ENCODE measurements at regions not wholly inside any gene's neighbourhood (a gene's known extent, or its start where the extent isn't known, plus 50 kb on each side); places are given as distances from the start of the nearest gene placed in this dataset.

DNA sequence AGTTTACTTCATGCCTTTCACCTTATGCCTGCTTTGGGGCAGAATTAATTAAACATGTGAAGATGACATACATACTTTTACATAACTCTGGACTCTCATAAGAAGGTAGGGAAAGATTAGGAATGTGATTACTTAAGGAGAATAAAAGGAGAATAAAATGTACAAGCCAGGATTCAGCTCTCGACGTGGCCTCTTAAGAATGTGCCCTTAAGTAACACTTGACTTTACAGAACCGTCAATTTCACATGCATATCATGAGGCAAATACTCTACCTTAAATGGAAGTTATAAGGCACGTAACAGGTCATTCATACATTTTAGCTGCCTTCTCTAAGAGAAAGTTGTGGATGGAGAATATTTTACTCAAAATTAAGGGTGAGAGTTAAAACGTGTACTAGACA, 263.7 kb upstream of the LMCD1 start:
- RAD21 ChIA-PET (ENCODE audit: unreplicated experiment) = interaction anchor here (0.8 kb wide), 1 partner anchor 179 kb away, joined by 3 read pairs; no protein-coding TSS in a partner anchor
- H3K27me3 ChIP-seq (replicated peaks in 1 of 2; ENCODE audit: control insufficient read depth in 2 of 2, insufficient read depth in 2 of 2, low read length in 1 of 2) = no peaks in the 10 kb centered on the region
- H3K36me3 ChIP-seq (ENCODE audit: control insufficient read depth in 2 of 2, insufficient read depth in 2 of 2, low read length in 1 of 2) = no peaks in the 10 kb centered on the region
- no peak overlapping the region for H3K27ac ChIP-seq (ENCODE audit: control insufficient read depth, insufficient read depth)
- H3K4me2 ChIP-seq (ENCODE audit: control insufficient read depth, insufficient read depth) = no peak overlapping the region
- SMC1A ChIA-PET (ENCODE audit: uncharacterized antibody, unreplicated experiment) = interaction anchor here (3.3 kb wide), 1 partner anchor 179 kb away, joined by 17 read pairs; no protein-coding TSS in a partner anchor
- no peaks in the 10 kb centered on the region for H3K79me2 ChIP-seq (ENCODE audit: control insufficient read depth, insufficient read depth, low read length)
- in situ Hi-C loops (cut with MboI) (no loop called here), intact Hi-C loops (cut with micrococcal nuclease; ENCODE audit: unreplicated experiment) (no loop called here)
- no peak for DNase-seq (ENCODE audit: low read depth, low spot score)
- WGBS (ENCODE audit: insufficient coverage, insufficient replicate concordance, low lambda C conversion rate, missing lambda C conversion rate) = 3% methylated on average over 5 of the region's 5 CpGs
- CTCF ChIA-PET = interaction anchor here (0.6 to 3.3 kb wide), 6 partner anchors 10 to 1695 kb away, joined by 3 to 19 read pairs (median 6); no protein-coding TSS in a partner anchor
- H3K9me3 ChIP-seq (replicated peaks; ENCODE audit: control insufficient read depth, insufficient read depth, low read length) = no peaks in the 10 kb centered on the region
- no peak overlapping the region for H2AFZ ChIP-seq (ENCODE audit: control insufficient read depth, low read depth, low read length)
- H3K9ac ChIP-seq (ENCODE audit: control insufficient read depth, insufficient read depth, low read length) = no peak overlapping the region
- no peak for FAIRE-seq
- POLR2A ChIA-PET = no interaction called here
- no TSS peak for BruUV-seq (replicated peaks)
- no peaks in the 10 kb centered on the region for H3K4me1 ChIP-seq (ENCODE audit: control insufficient read depth, insufficient read depth, low read length)
- ATAC-seq = no peak
- H3K4me3 ChIP-seq = no peak overlapping the region
- TF ChIP-seq RBBP5 (conservative IDR thresholded peaks at IDR 0.05) (no peak), SUZ12 (IDR thresholded peaks at IDR 0.05; ENCODE audit: unreplicated experiment) (no peak), STAT1 (conservative IDR thresholded peaks at IDR 0.05) (no peak), JUNB (IDR thresholded peaks at IDR 0.05) (no peak), HDGF (IDR thresholded peaks at IDR 0.05) (no peak), SMC3 (IDR thresholded peaks at IDR 0.05; ENCODE audit: borderline replicate concordance, low read length) (no peak)
- TF ChIP-seq, protein P1, sequence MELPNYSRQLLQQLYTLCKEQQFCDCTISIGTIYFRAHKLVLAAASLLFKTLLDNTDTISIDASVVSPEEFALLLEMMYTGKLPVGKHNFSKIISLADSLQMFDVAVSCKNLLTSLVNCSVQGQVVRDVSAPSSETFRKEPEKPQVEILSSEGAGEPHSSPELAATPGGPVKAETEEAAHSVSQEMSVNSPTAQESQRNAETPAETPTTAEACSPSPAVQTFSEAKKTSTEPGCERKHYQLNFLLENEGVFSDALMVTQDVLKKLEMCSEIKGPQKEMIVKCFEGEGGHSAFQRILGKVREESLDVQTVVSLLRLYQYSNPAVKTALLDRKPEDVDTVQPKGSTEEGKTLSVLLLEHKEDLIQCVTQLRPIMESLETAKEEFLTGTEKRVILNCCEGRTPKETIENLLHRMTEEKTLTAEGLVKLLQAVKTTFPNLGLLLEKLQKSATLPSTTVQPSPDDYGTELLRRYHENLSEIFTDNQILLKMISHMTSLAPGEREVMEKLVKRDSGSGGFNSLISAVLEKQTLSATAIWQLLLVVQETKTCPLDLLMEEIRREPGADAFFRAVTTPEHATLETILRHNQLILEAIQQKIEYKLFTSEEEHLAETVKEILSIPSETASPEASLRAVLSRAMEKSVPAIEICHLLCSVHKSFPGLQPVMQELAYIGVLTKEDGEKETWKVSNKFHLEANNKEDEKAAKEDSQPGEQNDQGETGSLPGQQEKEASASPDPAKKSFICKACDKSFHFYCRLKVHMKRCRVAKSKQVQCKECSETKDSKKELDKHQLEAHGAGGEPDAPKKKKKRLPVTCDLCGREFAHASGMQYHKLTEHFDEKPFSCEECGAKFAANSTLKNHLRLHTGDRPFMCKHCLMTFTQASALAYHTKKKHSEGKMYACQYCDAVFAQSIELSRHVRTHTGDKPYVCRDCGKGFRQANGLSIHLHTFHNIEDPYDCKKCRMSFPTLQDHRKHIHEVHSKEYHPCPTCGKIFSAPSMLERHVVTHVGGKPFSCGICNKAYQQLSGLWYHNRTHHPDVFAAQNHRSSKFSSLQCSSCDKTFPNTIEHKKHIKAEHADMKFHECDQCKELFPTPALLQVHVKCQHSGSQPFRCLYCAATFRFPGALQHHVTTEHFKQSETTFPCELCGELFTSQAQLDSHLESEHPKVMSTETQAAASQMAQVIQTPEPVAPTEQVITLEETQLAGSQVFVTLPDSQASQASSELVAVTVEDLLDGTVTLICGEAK (IDR thresholded peaks at IDR 0.05; ENCODE audit: borderline replicate concordance) = no peak
- no peaks in the 10 kb centered on the region for H4K20me1 ChIP-seq (ENCODE audit: control insufficient read depth, insufficient read depth)
